IMR-90 (cell line): ENCODE measurements at regions not wholly inside any gene's neighbourhood (a gene's known extent, or its start where the extent isn't known, plus 50 kb on each side); places are given as distances from the start of the nearest gene placed in this dataset.

Experiments used
- ATAC-seq: fragments of 200-7000 bp; cut with Tn5 transposase; 2 replicates; pipeline ENCODE4 v1.9.1; 2020; ENCODE audit warnings: low read depth, mild to moderate bottlenecking, moderate library complexity
- BruUV-seq: library from RNA; stranded (reverse); fragments of 400-500 nt; replicated peaks from 2 replicates; lab custom pipeline; 2021; lab: Mats Ljungman, UMichigan
- CTCF ChIA-PET: fragments of 300-600 bp; formaldehyde crosslinking; extraction: SDS; loops from one replicate; lab custom pipeline; 2021; ENCODE audit warnings: antibody characterized with exemption; lab: Yijun Ruan, JAX
- POLR2A ChIA-PET: fragments of 300-600 bp; sonication (Branson Sonifier 250); formaldehyde crosslinking; loops from one replicate; lab custom pipeline; 2022; ENCODE audit warnings: antibody characterized with exemption; ENCODE audit not compliant: unreplicated experiment; lab: Charles Lee
- DNase-seq: peaks from one replicate; pipeline ENCODE4 v3.0.0; 2013
- H2AFZ ChIP-seq: replicated peaks from 2 replicates; pipeline ENCODE3; 2013; ENCODE audit warnings: low read length, mild to moderate bottlenecking; ENCODE audit not compliant: poor library complexity
- H2AK5ac ChIP-seq: 2 replicates; pipeline ENCODE4 v1.6.1; 2013; ENCODE audit warnings: low read depth, low read length, inconsistent platforms
- H2AK9ac ChIP-seq: replicated peaks from 2 replicates; pipeline ENCODE3; 2013; ENCODE audit warnings: mild to moderate bottlenecking, low read depth, low read length, moderate library complexity; ENCODE audit not compliant: poor library complexity
- H2BK120ac ChIP-seq: 2 replicates; pipeline ENCODE4 v1.6.1; 2013; ENCODE audit warnings: low read depth, low read length, inconsistent platforms
- H2BK15ac ChIP-seq: 3 replicates; pipeline ENCODE4 v1.6.1; 2013; ENCODE audit warnings: low read depth, low read length, inconsistent platforms
- H2BK20ac ChIP-seq: 2 replicates; pipeline ENCODE4 v1.6.1; 2013; ENCODE audit warnings: low read depth, mild to moderate bottlenecking, inconsistent platforms, low read length, moderate library complexity
- H2BK5ac ChIP-seq: 2 replicates; pipeline ENCODE4 v1.6.1; 2013; ENCODE audit warnings: mild to moderate bottlenecking, low read depth, low read length, inconsistent platforms; ENCODE audit not compliant: poor library complexity, severe bottlenecking
- H3K14ac ChIP-seq: replicated peaks from 2 replicates; pipeline ENCODE4 v1.6.1; 2013; ENCODE audit warnings: low read depth, low read length, inconsistent platforms
- H3K18ac ChIP-seq: 2 replicates; pipeline ENCODE4 v1.6.1; 2013; ENCODE audit warnings: low read depth, low read length, control low read depth
- H3K23ac ChIP-seq: 2 replicates; pipeline ENCODE4 v1.6.1; 2013; ENCODE audit warnings: low read depth, low read length, inconsistent platforms
- H3K27ac ChIP-seq: 2 replicates; pipeline ENCODE4 v1.5.1; 2013; ENCODE audit warnings: mild to moderate bottlenecking, control low read depth, low read length; ENCODE audit not compliant: insufficient read depth
- H3K27me3 ChIP-seq: 2 replicates; pipeline ENCODE4 v1.6.1; 2013; ENCODE audit warnings: low read length; ENCODE audit not compliant: control insufficient read depth, insufficient read depth
- H3K36me3 ChIP-seq: 2 replicates; pipeline ENCODE4 v1.6.1; 2013; ENCODE audit warnings: low read length, mixed read lengths; ENCODE audit not compliant: control insufficient read depth, insufficient read depth
- H3K4ac ChIP-seq: 2 replicates; pipeline ENCODE4 v1.6.1; 2013; ENCODE audit warnings: low read depth, low read length, inconsistent platforms
- H3K4me1 ChIP-seq: 2 replicates; pipeline ENCODE4 v1.6.1; 2013; ENCODE audit warnings: low read length, mixed read lengths; ENCODE audit not compliant: control insufficient read depth, insufficient read depth
- H3K4me2 ChIP-seq: 2 replicates; pipeline ENCODE4 v1.6.1; 2013; ENCODE audit warnings: low read depth, mild to moderate bottlenecking, control low read depth, low read length, moderate library complexity
- H3K4me3 ChIP-seq: 2 replicates; pipeline ENCODE4 v1.5.1; 2013; ENCODE audit warnings: low read depth, mild to moderate bottlenecking, control low read depth, low read length, moderate library complexity; ENCODE audit not compliant: insufficient read depth
- H3K56ac ChIP-seq: 2 replicates; pipeline ENCODE4 v1.6.1; 2013; ENCODE audit warnings: low read length, inconsistent platforms; ENCODE audit not compliant: insufficient read depth; ENCODE audit errors: extremely low read depth
- H3K79me1 ChIP-seq, 2 experiments: 2 replicates each; pipeline ENCODE4 v1.6.1; 2013; ENCODE audit warnings: low read length in 2 of 2, inconsistent platforms in 1 of 2, low read depth in 1 of 2
- H3K9ac ChIP-seq: 2 replicates; pipeline ENCODE4 v1.6.1; 2013; ENCODE audit warnings: low read depth, low read length, control low read depth
- H3K9me1 ChIP-seq: 2 replicates; pipeline ENCODE4 v1.6.1; 2013; ENCODE audit warnings: low read length, inconsistent platforms; ENCODE audit not compliant: insufficient read depth
- H3K9me3 ChIP-seq: 2 replicates; pipeline ENCODE4 v1.6.1; 2013; ENCODE audit warnings: low read length; ENCODE audit not compliant: control insufficient read depth, insufficient read depth
- H4K20me1 ChIP-seq: 2 replicates; pipeline ENCODE4 v1.6.1; 2013; ENCODE audit warnings: low read length, inconsistent platforms; ENCODE audit not compliant: insufficient read depth
- H4K5ac ChIP-seq: 2 replicates; pipeline ENCODE4 v1.6.1; 2013; ENCODE audit warnings: mild to moderate bottlenecking, low read depth, low read length, control low read depth
- H4K8ac ChIP-seq, 2 experiments: 2 replicates each; pipeline ENCODE4 v1.6.1; 2013; ENCODE audit warnings: low read depth in 2 of 2, low read length in 2 of 2, control low read depth in 1 of 2, inconsistent platforms in 1 of 2
- H4K91ac ChIP-seq: 2 replicates; pipeline ENCODE4 v1.6.1; 2013; ENCODE audit warnings: low read depth, low read length, inconsistent platforms; ENCODE audit not compliant: insufficient read depth
- BHLHE40 ChIP-seq: fragments of 150-350 bp; IDR thresholded peaks from 2 replicates; pipeline ENCODE4 v1.6.1; 2016; ENCODE audit warnings: mild to moderate bottlenecking, low read depth, low read length
- ELK1 ChIP-seq: fragments of 150-350 bp; IDR thresholded peaks from 2 replicates; pipeline ENCODE4 v1.6.1; 2016; ENCODE audit warnings: low read depth, mild to moderate bottlenecking, low read length, moderate library complexity, borderline replicate concordance
- FOS ChIP-seq: fragments of 150-350 bp; IDR thresholded peaks from 2 replicates; pipeline ENCODE4 v1.6.1; 2016; ENCODE audit warnings: low read depth, low read length
- MXI1 ChIP-seq: IDR thresholded peaks from 2 replicates; pipeline ENCODE4 v1.6.1; 2012; ENCODE audit warnings: low read depth, mild to moderate bottlenecking, low read length, moderate library complexity, borderline replicate concordance
- POLR2A ChIP-seq: IDR thresholded peaks from 2 replicates; pipeline ENCODE4 v1.6.1; 2012; ENCODE audit warnings: mild to moderate bottlenecking, low read depth, low read length
- RCOR1 ChIP-seq: IDR thresholded peaks from 2 replicates; pipeline ENCODE4 v1.6.1; 2012; ENCODE audit warnings: mild to moderate bottlenecking, low read length, improper control_type of control experiment; ENCODE audit not compliant: insufficient replicate concordance
- RFX5 ChIP-seq: IDR thresholded peaks from 2 replicates; pipeline ENCODE4 v1.8.0; 2012; ENCODE audit warnings: low read depth, mild to moderate bottlenecking, low read length, moderate library complexity
- SMC3 ChIP-seq: fragments of 150-350 bp; IDR thresholded peaks from 2 replicates; pipeline ENCODE4 v1.6.1; 2016; ENCODE audit warnings: low read depth, mild to moderate bottlenecking, antibody characterized with exemption, low read length, moderate library complexity
- WGBS, 2 experiments: methylation state at CpG; one replicate each; pipeline versions ENCODE4 v1.1.5 to v1.1.7; 2013; ENCODE audit warnings: missing lambda C conversion rate in 2 of 2; ENCODE audit not compliant: insufficient read length in 1 of 2; ENCODE audit errors: extremely low coverage in 2 of 2; 5-methylcytosine and 5-hydroxymethylcytosine counted together
- dilution Hi-C: fragments of 300-500 bp; cut with HindIII; formaldehyde crosslinking; loops from one replicate; pipeline ENCODE4 v1.14.3; 2018; ENCODE audit warnings: low sequenced_read_pairs; ENCODE audit not compliant: unreplicated experiment
- in situ Hi-C: fragments of 300-500 bp; cut with MboI; formaldehyde crosslinking; loops from 3 replicates; pipeline ENCODE4 v1.14.3; 2019; ENCODE audit warnings: low sequenced_read_pairs, inconsistent platforms, mixed read lengths
- intact Hi-C: fragments of 100-400 bp; cut with micrococcal nuclease; formaldehyde crosslinking; loops from 2 replicates; pipeline ENCODE4 v1.10.0; 2022

- no peak overlapping the region for H3K4ac ChIP-seq
- H3K4me3 ChIP-seq, result no peak overlapping the region
- BruUV-seq, result no TSS peak
- no peak overlapping the region for H4K8ac ChIP-seq
- H3K18ac ChIP-seq, result no peak overlapping the region
- no peak overlapping the region for H2AK5ac ChIP-seq
- no peaks in the 10 kb centered on the region for H3K9me1 ChIP-seq
- ChIA-PET CTCF (interaction anchor here (0.6 kb wide), 1 partner anchor 322 kb away, joined by 3 read pairs; no protein-coding TSS in a partner anchor), POLR2A (no interaction called here)
- no peaks in the 10 kb centered on the region for H3K4me1 ChIP-seq
- H2BK5ac ChIP-seq, result no peak overlapping the region
- H2BK15ac ChIP-seq, result no peak overlapping the region
- H2BK120ac ChIP-seq, result no peak overlapping the region
- no peaks in the 10 kb centered on the region for H3K9me3 ChIP-seq
- no peaks in the 10 kb centered on the region for H3K79me1 ChIP-seq
- H2AFZ ChIP-seq, result no peak overlapping the region
- intact Hi-C loops, result no loop called here
- H3K36me3 ChIP-seq, result no peaks in the 10 kb centered on the region
- no peak overlapping the region for H3K56ac ChIP-seq
- dilution Hi-C loops, result no loop called here
- no peak overlapping the region for H3K14ac ChIP-seq
- H2BK20ac ChIP-seq, result no peak overlapping the region
- no peak overlapping the region for H2AK9ac ChIP-seq
- TF ChIP-seq RFX5, result no peak
- TF ChIP-seq FOS, result no peak
- TF ChIP-seq RCOR1, result no peak
- no peak for TF ChIP-seq BHLHE40
- no peak for TF ChIP-seq SMC3
- TF ChIP-seq POLR2A, result no peak
- TF ChIP-seq MXI1, result no peak
- no peak for TF ChIP-seq ELK1
- no peak overlapping the region for H4K91ac ChIP-seq
- peaks cover 10% of the 10 kb centered on the region for H3K27me3 ChIP-seq
- no peak overlapping the region for H3K4me2 ChIP-seq
- no peaks in the 10 kb centered on the region for H4K20me1 ChIP-seq
- ATAC-seq (no peak), DNase-seq (no peak)
- in situ Hi-C loops, result no loop called here
- WGBS, 2 experiments, result no CpG with 5 or more reads among the region's 3 CpGs
- H3K23ac ChIP-seq, result no peak overlapping the region
- H4K5ac ChIP-seq, result no peak overlapping the region
- no peak overlapping the region for H3K27ac ChIP-seq
- no peak overlapping the region for H3K9ac ChIP-seq
Observed at GRCh38 chr2:48890454-48891131, 135.1 kb upstream of the LHCGR start.
